ENCODE measurements at regions not wholly inside any gene's neighbourhood (a gene's known extent, or its start where the extent isn't known, plus 50 kb on each side); places are given as distances from the start of the nearest gene placed in this dataset.

- H3K36me3 ChIP-seq (ENCODE audit: low read depth) = no peaks in the 10 kb centered on the region
- no peaks in the 10 kb centered on the region for H3K9me2 ChIP-seq (ENCODE audit: insufficient read depth)
- ChIA-PET CTCF (no interaction called here), POLR2A (ENCODE audit: unreplicated experiment) (no interaction called here)
- H3K27ac ChIP-seq = no peak overlapping the region
- no peaks in the 10 kb centered on the region for H3K9me3 ChIP-seq (ENCODE audit: insufficient read depth, low read depth)
- no peak overlapping the region for H3K4me2 ChIP-seq
- H3K79me2 ChIP-seq (ENCODE audit: low read depth) = 0 out of 2 replicates have a peak, but pooled peaks cover 4% of the 10 kb centered on the region
- H3K27me3 ChIP-seq (ENCODE audit: insufficient read depth, low read depth) = no peaks in the 10 kb centered on the region
- H4K20me1 ChIP-seq (ENCODE audit: insufficient read depth) = no peaks in the 10 kb centered on the region
- DNase-seq = no peak
- intact Hi-C loops (cut with micrococcal nuclease; ENCODE audit: unreplicated experiment) = no loop called here
- no peaks in the 10 kb centered on the region for H3K4me1 ChIP-seq (replicated peaks; ENCODE audit: insufficient read depth)
- H2AFZ ChIP-seq = no peak overlapping the region
- H3F3A ChIP-seq (ENCODE audit: insufficient read depth, low read depth) = no peaks in the 10 kb centered on the region
- TF ChIP-seq EZH2 (IDR thresholded peaks at IDR 0.05; ENCODE audit: low read depth) = no peak
- no peak for TF ChIP-seq CTCF (conservative IDR thresholded peaks at IDR 0.05)
- no TSS peak for BruUV-seq (replicated peaks)
- no peak overlapping the region for H3K4me3 ChIP-seq
Measured at GRCh38 chrX:10054396-10054795, 87.2 kb downstream of the CLDN34 start.

GRCh38 chrX:10055430-10055829, 88.3 kb downstream of the CLDN34 start:
- Histone ChIP-seq H3K4me1 (replicated peaks; ENCODE audit: insufficient read depth) (no peaks in the 10 kb centered on the region), H3K4me3 (no peak overlapping the region), H3K9me3 (ENCODE audit: insufficient read depth, low read depth) (no peaks in the 10 kb centered on the region), H3K4me2 (no peak overlapping the region), H3F3A (ENCODE audit: insufficient read depth, low read depth) (no peaks in the 10 kb centered on the region), H3K27ac (no peak overlapping the region), H2AFZ (no peak overlapping the region), H3K79me2 (ENCODE audit: low read depth) (0 out of 2 replicates have a peak, but pooled peaks cover under 1% of the 10 kb centered on the region), H3K36me3 (ENCODE audit: low read depth) (no peaks in the 10 kb centered on the region), H3K27me3 (ENCODE audit: insufficient read depth, low read depth) (no peaks in the 10 kb centered on the region), H3K9me2 (ENCODE audit: insufficient read depth) (no peaks in the 10 kb centered on the region), H4K20me1 (ENCODE audit: insufficient read depth) (no peaks in the 10 kb centered on the region)
- intact Hi-C loops (cut with micrococcal nuclease; ENCODE audit: unreplicated experiment) = no loop called here
- no TSS peak for BruUV-seq (replicated peaks)
- CTCF ChIA-PET = no interaction called here
- TF ChIP-seq CTCF (conservative IDR thresholded peaks at IDR 0.05) (no peak), EZH2 (IDR thresholded peaks at IDR 0.05; ENCODE audit: low read depth) (no peak)
- DNase-seq = no peak
- POLR2A ChIA-PET (ENCODE audit: unreplicated experiment) = no interaction called here

- no peaks in the 10 kb centered on the region for H3K9me2 ChIP-seq (ENCODE audit: insufficient read depth)
- CTCF ChIA-PET = no interaction called here
- POLR2A ChIA-PET (ENCODE audit: unreplicated experiment) = interaction anchor here (0.7 kb wide), 1 partner anchor 1462 kb away, joined by 7 read pairs; no protein-coding TSS in a partner anchor
- no TSS peak for BruUV-seq (replicated peaks)
- H3F3A ChIP-seq (ENCODE audit: insufficient read depth, low read depth) = peaks cover 21% of the 10 kb centered on the region
- H3K27ac ChIP-seq = peak overlapping the region; percentile 99
- H3K27me3 ChIP-seq (ENCODE audit: insufficient read depth, low read depth) = no peaks in the 10 kb centered on the region
- no peaks in the 10 kb centered on the region for H4K20me1 ChIP-seq (ENCODE audit: insufficient read depth)
- no peak overlapping the region for H2AFZ ChIP-seq
- peak overlapping the region; percentile 59; the same call in 1 of the 2 replicates for H3K4me3 ChIP-seq
- H3K4me2 ChIP-seq = peak overlapping the region; percentile 96
- no peak for TF ChIP-seq EZH2 (IDR thresholded peaks at IDR 0.05; ENCODE audit: low read depth)
- TF ChIP-seq CTCF (conservative IDR thresholded peaks at IDR 0.05) = no peak
- H3K9me3 ChIP-seq (ENCODE audit: insufficient read depth, low read depth) = no peaks in the 10 kb centered on the region
- H3K4me1 ChIP-seq (replicated peaks; ENCODE audit: insufficient read depth) = peaks cover 38% of the 10 kb centered on the region
- H3K36me3 ChIP-seq (ENCODE audit: low read depth) = no peaks in the 10 kb centered on the region
- intact Hi-C loops (cut with micrococcal nuclease; ENCODE audit: unreplicated experiment) = loop anchor here (2.0 kb wide), 2 partner anchors 48 to 58 kb away; no protein-coding TSS in a partner anchor
- DNase-seq = peak; percentile 33 to 87
- peaks cover 33% of the 10 kb centered on the region for H3K79me2 ChIP-seq (ENCODE audit: low read depth)
Measured at GRCh38 chrX:10062352-10062751, 94.4 kb upstream of the CLCN4 start.

Measured in PC-9 (cell line).